ENCODE measurements at regions not wholly inside any gene's neighbourhood (a gene's known extent, or its start where the extent isn't known, plus 50 kb on each side); places are given as distances from the start of the nearest gene placed in this dataset.

- no peak for TF ChIP-seq CTCF (IDR thresholded peaks at IDR 0.05)
- TF ChIP-seq POLR2A (IDR thresholded peaks at IDR 0.05): no peak
These were observed 101.8 kb upstream of the MAP2 start for GRCh38 chr2:209322041-209322440.

All from esophagus squamous epithelium (tissue), 4 donors.